ENCODE measurements at regions not wholly inside any gene's neighbourhood (a gene's known extent, or its start where the extent isn't known, plus 50 kb on each side); places are given as distances from the start of the nearest gene placed in this dataset.
"Not testable (repeated sequence)": the region's sequence is repeated elsewhere in the genome, so short reads cannot be mapped to it uniquely, and the experiment has no call there.

DNA sequence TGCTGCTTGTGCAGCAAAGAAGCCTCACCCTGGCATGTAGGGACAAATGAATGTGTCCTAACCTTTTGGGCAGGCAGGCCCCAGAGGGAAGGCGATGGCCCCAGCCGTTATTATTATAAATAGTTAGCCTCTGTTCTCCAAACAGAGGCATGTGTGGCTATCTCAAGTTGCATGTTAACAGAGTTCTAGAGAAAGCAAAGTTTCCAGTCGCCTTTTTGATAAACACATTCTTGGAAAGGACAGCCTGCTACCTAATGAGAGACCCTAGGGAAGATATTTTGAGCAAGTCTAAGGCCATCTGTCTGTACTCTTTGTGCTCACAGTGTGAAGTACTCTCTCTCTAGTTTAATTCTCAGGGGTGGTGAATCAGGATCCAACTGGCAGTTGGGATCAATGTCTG lies 97.4 kb upstream of the FHL2 start:
- no peak for DNase-seq (ENCODE audit: low read depth in 3 of 3)

DNA sequence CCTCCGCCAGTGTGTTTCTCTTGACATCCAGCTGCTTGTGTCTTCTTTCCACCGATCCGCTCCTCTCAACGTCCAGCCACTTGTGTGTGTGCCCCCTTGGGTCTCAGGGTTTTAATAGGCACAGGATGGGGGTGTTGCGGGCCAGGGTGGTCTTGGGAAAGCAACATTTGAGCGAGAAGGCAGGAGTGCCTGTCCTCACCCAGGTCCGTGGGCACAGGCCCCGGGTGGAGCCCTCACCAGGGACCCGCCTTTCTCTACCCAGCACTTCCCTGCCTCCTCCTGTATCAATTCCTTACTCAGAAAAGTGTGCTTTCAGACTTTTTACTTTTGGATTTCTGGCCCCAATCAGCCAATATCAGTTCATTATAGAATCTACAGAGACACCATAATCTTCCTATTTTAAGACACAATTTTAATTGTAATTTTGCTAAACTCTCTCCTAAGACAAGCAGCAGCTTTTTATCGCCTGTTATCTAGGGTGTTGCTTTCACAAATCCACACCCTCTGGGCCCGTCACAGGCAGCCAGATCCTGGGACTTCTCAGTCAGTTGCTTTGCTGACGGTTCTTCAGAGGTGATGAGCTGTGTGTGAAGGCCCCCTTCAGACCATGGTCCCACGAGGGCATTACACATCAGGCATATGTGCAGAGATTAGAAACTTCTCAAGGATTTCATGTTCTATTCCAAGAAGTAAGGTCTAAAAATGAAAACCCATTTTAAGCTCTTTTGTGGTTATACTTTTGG lies 96.0 kb upstream of the FHL2 start:
- no peak for DNase-seq (ENCODE audit: low read depth in 3 of 3)

DNA sequence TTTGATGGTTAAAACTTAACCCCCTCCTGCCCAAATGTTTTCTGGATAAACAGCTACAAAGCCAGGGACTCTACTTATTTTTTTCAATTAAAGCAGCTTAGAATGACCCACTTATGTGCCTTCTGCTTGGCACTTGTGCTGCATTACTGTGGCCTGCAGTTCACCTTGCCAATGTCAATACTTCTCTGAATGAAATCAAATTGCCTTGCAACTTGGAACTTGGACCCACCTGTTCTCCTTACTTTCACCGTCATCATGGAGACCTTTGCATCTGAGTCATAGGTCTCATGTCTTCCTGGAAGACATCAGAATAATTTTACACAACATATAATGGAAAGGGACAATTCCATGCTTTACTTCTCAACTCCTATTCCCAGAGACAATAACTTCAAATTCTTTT lies 92.1 kb upstream of the FHL2 start:
- no peak for DNase-seq (ENCODE audit: low read depth in 3 of 3)

DNA sequence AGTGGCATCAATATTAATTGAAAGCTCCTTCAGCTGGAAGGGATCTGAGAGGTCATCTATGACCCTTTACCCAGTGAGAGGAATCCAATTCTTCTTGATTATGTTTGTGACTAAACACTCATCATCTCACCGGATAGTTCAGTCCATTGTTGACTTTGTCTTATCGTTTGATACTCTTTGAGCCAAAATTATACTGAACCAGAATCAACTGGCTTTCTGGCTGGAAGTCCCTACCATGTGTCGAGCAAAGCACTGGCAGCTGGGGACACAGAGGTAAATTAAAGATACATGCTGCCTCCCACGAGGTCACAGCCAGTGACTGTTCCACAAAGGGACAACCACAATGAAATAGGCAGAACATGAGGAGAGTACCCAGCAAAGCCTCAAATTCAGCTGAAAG lies 91.4 kb upstream of the FHL2 start:
- no peak for DNase-seq (ENCODE audit: low read depth in 3 of 3)

DNA sequence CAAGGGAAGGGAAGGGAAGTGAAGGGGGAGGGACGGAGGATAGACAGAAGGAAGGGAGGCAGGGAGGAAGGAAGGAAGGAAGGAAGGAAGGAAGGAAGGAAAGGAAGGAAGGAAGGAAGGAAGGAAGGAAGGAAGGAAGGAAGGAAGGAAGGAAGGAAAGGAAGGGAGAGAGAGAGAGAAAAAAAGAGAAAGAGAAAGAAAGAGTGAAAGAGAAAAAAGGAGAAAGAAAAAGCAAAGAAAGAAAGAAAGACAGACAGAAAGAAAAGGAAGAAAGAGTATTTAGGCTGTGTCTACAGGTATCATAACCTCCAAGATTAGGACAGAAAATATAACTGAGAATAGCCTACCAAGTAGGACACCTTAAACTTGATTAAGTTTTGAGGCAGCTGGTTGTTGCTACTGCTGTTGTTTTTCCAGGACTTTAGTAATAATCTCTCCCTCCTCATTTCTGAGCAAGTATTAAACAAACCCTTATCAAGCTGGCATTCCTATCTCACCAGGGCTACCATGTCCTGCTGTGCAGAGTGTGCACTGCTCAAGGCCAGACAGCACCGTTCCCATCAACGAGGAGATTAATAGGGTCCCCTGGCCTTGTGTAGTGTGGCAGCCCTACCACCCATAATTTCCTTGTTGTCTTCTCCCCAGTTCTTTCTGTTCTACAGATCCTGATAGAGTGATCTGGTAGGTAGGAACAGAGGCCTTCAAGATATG lies 90.5 kb upstream of the FHL2 start:
- no peak for DNase-seq (ENCODE audit: low read depth in 3 of 3)

DNA sequence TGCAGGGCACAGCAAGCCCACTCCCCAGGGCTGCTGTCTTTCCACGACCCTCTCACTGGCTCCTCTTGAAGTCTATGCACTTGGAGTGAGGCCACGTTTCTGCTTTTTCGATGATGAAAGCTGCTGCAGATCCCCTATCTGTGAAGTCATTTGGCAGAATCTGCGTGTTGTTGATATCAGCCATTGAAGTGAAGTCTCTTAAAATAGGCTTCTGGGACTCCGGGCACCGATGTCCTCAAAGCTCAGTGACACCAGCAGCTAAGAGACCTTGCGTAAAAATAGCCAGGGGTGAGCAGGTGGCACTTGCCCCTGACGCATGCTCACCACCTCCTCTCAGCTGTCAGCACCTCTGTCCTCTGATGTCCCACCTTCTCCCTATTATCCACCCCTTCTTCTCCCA lies 89.4 kb upstream of the FHL2 start:
- DNase-seq (ENCODE audit: low read depth in 3 of 3): no peak

DNA sequence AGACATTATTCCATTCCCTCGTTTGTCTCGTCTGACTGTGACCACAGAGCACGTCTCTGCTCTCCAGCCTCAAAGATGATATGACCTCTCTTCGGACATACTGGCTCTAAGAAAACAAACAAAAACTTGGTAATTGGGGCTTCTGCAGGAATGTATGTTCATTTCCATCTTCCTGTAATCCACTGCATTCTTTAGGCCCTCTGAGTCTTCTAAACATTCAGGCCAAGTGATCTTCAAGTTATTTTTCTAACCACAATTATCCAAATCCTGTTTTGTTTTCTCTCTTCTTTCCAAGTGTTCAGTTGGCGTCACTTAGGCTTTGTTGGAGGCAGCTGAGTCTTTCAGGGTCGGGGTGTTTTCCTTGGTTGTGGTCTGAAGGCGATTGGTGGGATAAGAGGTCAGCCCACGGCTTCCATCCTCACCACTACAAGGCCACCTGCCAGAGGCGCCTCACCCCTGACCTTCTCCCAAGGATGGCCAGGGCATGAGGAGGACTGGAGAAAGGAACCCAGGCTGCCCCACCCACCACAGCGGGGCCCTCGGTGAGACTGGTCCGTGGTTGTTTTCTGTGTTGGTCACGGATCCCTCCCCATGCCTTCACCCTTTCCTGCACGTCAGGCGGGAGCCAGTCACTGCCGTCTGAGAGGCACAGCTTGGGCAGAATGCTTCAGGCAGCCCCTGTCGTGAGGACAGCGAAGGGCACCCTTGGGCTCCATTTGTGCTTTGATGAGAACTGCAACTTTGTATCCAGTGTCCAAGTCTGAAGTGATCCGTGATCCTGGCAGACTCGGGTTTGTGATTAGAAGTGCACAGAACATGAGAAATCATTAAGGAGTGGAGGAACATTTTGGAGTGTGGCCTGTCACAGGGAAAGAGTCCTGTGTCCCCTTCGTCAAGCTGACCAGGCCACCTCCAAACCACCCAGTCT lies 88.6 kb upstream of the FHL2 start:
- no peak for DNase-seq (ENCODE audit: low read depth in 3 of 3)

DNA sequence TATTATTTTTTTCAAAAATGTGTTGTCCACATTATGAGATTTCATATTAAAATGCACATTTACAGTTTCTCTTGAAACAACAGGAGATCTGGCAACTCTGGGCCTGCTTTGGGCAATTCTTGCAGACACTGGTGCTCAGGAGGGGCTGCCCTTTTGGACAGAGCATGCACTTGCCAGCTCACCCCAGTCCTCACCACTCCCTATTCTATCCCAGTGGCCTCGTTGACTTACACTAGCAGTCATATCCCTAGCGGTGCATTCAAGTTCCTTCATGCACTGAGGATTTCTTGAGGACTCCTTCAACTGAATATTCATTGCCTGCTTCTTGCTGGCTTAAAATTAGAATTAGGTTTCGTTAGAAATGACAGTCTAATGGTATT lies 87.9 kb upstream of the FHL2 start:
- DNase-seq (ENCODE audit: low read depth in 3 of 3): no peak

DNA sequence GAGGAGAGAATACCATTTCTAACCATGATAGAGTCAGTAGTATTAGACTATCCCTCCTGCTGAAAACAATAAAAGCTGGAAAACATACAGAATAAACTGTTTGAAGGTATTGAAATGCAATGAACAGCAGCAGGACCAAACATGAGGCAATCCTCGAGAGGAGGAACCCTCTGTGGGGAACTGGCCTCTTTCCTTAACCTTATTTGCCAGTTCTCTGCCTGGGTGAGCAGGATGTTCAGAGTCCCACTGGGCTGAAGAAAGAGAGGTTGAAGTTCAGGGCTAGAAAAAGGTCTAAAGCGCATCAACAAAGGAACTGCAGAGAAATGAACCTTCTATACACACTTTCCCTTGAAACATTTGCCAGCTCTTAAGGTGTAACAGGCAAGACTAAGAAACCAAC lies 79.8 kb upstream of the FHL2 start:
- DNase-seq (ENCODE audit: low read depth in 3 of 3): no peak

DNA sequence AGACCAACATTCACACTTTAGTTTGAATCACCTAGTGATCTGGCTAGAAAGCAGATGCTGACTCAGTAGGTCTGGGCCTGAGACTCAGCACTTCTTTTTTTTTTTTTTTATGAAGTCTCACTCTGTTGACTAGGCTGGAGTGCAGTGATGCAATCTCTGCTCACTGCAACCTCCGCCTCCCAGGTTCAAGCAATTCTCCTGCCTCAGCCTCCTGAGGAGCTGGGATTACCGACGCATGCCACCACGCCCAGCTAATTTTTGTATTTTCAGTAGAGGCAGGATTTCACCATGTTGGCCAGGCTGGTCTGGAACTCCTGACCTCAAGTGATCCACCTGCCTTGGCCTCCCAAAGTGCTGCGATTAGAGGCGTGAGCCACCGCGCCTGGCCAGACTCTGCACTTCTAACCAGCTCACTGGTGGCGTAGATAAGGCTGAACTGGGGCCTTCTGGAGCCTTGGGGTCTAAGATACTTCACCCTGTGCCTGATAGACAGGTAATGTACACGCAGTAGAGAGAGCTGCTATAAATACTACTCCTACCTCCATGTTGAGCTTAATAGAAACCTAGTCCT lies 78.3 kb upstream of the FHL2 start:
- DNase-seq (ENCODE audit: low read depth in 3 of 3): not testable (repeated sequence)

DNA sequence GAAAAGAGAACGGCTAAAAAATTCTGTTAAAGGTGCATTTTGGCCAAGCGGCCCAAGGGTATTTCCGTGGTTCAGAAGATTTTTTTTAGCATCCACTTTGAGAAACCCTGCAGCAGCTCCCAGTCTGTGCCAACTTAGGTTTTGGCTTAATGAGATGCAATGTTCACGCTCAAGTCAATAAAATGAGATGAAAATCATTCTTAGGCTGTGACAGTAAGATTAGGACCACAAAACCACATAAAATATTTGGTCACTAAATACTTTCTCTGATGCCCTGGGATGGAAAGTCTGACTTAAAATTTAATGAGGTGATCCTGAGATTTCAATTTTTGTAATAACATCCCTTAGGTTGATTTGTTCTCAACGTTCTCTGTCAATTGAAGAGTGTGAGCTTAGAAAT lies 74.2 kb upstream of the FHL2 start:
- DNase-seq (ENCODE audit: low read depth in 3 of 3): no peak

DNA sequence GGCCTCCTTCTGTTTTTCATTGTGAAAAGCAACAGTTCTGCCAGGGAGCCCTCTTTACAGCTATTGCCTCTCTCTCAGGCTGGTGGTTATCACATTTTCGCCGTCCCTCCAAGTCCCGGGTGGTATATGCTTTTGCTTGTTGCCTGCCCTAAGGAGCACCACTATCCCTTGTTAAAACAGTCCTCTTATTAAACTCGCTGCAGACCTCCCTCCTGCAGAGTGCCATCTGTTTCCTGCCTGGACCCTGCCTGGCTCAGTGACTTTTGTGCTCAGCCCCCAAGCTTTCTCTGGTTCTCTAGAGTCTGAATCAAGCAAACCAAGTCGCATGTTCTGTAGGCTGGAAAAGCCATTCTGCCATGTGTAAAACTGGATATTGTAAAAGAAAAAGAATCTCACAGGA lies 72.1 kb upstream of the FHL2 start:
- no peak for DNase-seq (ENCODE audit: low read depth in 3 of 3)

DNA sequence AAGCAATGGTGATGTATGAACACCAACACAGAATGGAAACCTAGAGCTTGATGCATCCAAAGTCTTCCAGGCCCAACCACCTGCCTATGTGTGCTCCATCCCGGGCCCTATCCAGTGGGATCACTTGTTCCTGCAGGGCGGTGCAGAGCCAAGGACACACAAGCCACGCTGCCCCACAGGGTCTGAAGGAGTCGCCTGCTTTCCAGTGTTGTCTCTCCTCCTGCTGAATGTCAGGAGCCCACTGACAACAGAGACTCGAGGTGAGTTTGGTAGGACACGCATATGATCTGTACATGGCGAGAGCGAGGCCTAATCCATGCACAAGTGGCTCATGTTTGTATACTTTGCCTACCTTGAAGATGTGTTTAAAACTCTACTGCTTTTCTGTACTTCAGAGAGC lies 70.9 kb upstream of the FHL2 start:
- no peak for DNase-seq (ENCODE audit: low read depth in 3 of 3)

DNA sequence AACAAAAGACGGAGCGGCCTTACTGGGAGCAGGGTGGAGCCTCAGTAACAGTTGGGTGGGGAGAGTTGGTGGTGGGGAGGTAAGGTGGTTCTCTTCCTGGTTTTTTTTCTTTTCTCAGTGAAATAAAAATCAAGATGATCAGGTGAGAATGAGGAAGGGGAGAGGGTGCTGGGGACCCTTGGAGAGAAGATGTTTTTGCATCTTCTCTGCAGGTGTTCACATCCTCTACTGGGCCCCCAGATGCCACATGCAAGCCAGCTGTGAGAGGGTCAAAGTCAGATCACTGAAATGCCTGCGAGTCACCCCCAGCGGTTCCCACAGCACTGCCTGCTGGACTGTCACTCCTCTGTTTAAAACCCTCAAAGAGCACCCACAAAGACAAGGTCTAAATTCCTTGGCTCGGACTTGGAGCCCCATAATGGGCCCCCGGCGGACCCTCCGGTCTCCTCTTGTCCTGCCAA lies 69.8 kb upstream of the FHL2 start:
- no peak for DNase-seq (ENCODE audit: low read depth in 3 of 3)

DNA sequence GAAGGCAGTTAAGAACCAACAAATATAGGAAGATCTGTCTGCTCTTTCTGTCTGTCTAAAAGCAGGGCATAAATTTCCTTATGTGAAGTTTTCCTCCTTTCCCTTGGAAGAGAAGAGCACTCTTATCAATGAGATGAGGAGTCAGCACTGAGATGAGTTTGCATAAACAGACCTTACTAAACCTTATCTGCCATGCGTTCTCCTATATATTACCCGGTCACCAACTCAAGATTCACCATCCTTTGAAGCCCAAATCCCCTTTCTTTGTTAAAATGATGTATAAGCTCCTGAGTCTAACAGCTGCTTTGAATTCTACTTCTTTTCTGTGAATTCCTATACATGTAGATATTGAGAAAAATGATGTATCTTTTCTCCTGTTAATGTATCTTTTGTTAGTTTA lies 65.5 kb upstream of the FHL2 start:
- no peak for DNase-seq (ENCODE audit: low read depth in 3 of 3)

DNA sequence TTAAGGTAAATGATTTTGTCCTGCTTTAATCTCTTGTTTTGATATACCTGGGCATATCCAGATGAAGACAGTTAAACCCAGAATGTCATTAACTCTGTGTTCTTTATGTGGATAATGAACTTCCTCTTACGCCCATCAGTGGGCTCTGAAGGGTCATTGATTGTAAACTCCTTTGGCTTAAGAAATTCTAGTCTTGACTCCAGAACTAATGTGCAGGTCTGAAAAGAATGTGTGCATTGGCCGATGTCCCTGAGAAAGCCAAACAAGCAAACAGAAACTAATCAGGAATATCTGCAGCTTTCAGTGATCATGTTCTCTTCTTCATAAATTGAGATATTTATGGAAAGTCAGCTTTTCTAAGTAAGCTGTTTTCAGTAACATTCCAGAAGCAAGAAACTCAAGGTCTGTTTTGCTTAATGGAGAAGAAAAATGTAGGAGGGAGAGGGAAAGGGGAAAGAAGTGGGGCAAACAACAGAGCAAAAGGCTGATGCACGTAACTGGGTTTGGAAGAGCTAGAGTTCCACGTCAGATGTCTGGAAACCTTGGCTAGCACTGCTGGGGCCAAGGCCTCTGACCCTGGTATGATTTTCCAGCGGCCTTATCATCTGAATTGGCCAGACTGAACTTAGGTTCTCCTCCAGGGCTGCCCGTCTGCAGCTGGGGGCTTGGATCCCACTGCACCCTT lies 61.3 kb upstream of the FHL2 start:
- DNase-seq (ENCODE audit: low read depth in 3 of 3): no peak

DNA sequence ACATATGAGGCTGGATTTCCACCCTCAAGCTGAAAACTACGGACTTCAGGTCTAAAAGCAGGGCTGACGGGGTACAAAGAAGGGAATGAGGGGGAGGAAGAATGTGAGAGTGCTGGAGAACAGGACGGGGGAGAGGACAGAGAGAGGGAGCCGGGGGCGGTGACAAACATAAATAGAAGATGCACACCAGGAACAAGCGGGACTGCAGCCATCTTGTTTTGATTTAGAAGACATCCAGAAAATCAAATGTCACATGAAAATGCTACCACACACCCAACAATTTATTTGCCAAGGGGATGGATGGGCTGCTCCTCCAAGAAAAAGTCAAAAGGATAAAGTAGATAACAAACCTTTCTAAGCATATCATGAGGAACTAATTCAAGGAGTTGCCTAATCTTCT lies 59.2 kb upstream of the FHL2 start:
- DNase-seq (ENCODE audit: low read depth in 3 of 3): no peak

DNA sequence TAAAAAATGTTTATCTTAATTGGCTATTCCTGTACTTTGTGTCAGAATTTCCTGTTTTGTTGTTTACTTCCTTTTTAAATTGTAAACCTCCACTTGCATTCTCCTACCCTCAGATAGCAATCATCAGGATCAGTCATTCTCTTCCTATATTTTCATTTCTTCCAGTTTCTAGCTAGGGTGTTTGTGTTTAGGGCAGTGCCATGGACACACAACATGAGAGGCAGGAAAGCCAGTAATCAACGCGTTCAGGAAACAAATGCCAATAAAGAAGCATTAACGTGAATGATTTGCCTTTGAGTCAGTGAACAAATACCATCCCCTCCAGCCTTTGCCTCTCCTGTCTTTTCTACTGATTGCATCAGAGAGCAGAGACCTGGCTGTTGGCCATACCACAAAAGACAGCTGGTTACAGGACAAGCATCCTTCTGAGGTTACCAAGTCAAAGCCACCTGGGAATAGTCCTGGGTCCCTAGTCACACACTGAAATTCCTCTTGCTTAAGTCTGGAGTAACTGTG lies 56.7 kb upstream of the FHL2 start:
- no peak for DNase-seq (ENCODE audit: low read depth in 3 of 3)

DNA sequence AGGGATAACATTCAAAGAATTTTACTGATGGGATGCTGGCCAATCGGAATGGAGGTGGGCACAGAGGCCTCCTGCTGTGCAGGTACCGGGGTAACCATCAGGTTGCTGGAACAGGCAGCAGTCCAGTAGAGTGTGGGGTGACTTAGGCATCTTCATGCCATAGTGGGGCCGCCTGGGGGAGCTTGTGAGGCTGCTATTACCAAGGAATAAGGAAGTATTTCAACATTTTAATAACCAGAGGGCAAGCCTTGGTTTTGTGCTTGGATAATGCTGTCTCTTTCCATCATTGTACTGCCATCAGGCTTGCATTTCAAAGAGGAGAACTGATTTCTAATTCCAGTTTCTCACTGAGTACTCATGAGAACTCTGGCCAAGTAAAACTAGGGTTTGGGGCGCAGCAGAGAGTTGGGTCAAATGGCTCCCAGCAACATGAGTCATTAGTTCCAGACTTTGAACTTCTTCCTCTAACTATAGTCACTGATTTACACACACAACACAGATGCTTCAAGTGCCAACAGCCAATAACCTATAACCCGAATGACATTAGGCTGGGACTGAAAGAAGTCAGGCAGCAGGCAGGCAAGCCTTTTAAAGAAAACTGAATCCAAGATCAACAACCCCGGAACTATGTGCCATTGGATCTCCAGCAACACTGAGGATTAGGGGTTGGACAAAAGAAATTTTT lies 56.1 kb upstream of the FHL2 start:
- DNase-seq (ENCODE audit: low read depth in 3 of 3): no peak

DNA sequence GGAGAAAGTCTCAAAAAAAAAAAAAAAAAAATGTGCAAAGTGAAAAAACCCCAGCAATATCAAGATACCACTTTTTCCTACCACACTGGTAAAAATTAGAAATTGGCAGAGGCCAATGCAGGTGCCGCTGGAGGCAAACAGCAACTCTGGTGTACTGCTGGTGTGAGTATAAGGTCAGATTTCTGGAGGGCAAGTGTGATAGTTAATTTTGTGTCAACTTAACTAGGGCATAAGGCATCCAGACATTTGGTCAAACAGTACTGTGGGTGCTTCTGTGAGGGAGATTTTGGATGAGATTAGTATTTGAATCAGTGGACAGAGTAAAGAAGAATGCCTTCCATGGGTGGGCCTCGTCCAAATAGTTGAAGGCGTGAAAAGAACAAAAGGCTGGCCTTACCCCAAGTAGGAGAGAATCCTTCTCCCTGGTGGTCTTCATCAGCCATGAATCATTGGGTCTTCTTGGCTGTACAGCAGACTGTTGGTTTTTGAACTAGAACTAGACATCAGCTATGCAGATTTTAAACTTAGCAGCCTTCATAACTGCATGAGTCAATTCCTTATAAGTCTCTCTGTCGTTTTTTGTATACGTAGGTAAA lies 52.8 kb upstream of the FHL2 start:
- DNase-seq (ENCODE audit: low read depth in 3 of 3): no peak
